ENCODE measurements at regions not wholly inside any gene's neighbourhood (a gene's known extent, or its start where the extent isn't known, plus 50 kb on each side); places are given as distances from the start of the nearest gene placed in this dataset.
"Not testable (repeated sequence)": the region's sequence is repeated elsewhere in the genome, so short reads cannot be mapped to it uniquely, and the experiment has no call there.

DNA sequence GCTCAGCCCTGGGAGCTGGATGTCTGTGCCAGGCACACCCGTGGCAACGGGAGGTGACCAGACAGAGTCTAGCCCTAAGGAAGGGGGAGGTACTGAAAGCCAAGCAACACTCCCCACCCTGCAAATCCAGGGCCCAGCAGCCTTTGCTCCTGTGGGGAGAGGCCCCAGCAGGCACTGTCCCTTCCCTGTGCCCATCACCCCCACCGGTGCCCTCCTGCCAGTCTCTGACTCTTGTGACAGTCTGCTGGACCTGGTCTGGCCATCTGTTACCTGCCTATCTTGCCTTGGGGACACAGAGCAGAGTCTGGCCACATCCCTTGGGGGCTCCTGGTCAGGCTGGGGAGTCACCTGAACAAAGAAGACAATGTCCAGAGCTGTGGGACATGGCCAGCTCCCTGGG, 520.2 kb downstream of the TP53TG3F start:
- H3K4me1 Mint-ChIP-seq; H3K36me3 Mint-ChIP-seq; H3K4me3 Mint-ChIP-seq; H3K9me3 Mint-ChIP-seq; H3K27me3 Mint-ChIP-seq; ATAC-seq (ENCODE audit: low read depth); DNase-seq (ENCODE audit: low spot score in 2 of 2); H3K27ac Mint-ChIP-seq: not testable (repeated sequence)

DNA sequence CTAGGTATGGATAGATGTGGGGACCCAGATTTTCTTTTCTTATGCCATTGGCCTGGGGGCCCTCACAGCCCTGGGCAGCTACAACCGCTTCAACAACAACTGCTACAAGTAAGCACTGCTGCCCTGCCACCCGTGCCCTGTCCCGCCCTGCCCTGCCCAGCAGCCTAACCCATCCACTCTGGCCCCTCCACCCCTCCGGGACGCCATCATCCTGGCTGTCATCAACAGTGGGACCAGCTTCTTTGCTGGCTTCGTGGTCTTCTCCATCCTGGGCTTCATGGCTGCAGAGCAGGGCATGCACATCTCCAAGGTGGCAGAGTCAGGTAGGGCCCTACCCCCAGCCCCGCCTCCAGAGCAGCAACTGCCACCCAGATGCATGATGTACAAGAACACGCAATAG, 521.3 kb downstream of the TP53TG3F start:
- not testable (repeated sequence) for ATAC-seq (ENCODE audit: low read depth); H3K27me3 Mint-ChIP-seq; H3K4me3 Mint-ChIP-seq; H3K9me3 Mint-ChIP-seq; H3K4me1 Mint-ChIP-seq; H3K36me3 Mint-ChIP-seq; DNase-seq (ENCODE audit: low spot score in 2 of 2); H3K27ac Mint-ChIP-seq

DNA sequence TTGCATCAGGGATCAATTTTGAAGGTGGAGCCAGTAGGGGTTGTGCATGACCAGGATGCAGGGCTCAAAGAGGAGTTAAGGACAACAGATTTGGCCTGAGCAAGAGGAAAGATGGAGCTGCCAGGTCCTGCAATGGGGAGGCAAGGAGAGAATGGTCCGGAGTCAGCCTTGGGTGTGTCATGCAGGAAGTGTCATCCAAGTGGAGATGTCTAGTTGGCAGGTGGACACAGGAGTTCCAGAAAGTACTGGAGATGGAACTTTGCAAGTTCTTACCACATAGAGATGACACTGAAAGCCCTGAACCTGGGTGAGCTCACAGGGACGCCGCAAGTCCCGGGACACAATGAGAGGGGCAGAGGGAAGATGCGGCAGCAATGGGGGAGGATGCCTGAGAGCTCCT, 525.0 kb downstream of the TP53TG3F start:
- H3K27ac Mint-ChIP-seq; H3K4me1 Mint-ChIP-seq; H3K4me3 Mint-ChIP-seq; ATAC-seq (ENCODE audit: low read depth); H3K27me3 Mint-ChIP-seq; H3K36me3 Mint-ChIP-seq; DNase-seq (ENCODE audit: low spot score in 2 of 2); H3K9me3 Mint-ChIP-seq: not testable (repeated sequence)

DNA sequence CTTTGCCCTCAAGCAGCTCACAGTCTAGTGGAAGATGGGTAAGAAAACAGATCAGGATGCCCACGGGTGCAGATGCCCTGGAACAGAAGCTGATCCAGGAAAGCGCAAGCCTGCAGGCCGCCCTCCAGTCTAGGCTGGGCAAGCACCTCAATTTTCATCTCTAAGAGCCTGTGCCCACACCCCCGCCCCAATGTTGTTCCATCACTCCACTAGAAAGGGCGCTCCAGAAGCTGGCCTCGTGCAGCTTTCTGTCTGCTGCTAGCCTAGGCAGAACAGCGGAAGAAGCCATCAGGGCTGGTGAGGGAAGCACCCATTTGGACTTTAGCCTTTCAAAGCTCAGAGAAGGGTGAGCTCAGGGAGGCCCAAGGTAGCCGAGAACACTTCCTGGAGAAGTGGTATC, 527.1 kb downstream of the TP53TG3F start:
- not testable (repeated sequence) for ATAC-seq (ENCODE audit: low read depth); H3K36me3 Mint-ChIP-seq; H3K27ac Mint-ChIP-seq; H3K4me1 Mint-ChIP-seq; H3K4me3 Mint-ChIP-seq; DNase-seq (ENCODE audit: low spot score in 2 of 2); H3K27me3 Mint-ChIP-seq; H3K9me3 Mint-ChIP-seq

DNA sequence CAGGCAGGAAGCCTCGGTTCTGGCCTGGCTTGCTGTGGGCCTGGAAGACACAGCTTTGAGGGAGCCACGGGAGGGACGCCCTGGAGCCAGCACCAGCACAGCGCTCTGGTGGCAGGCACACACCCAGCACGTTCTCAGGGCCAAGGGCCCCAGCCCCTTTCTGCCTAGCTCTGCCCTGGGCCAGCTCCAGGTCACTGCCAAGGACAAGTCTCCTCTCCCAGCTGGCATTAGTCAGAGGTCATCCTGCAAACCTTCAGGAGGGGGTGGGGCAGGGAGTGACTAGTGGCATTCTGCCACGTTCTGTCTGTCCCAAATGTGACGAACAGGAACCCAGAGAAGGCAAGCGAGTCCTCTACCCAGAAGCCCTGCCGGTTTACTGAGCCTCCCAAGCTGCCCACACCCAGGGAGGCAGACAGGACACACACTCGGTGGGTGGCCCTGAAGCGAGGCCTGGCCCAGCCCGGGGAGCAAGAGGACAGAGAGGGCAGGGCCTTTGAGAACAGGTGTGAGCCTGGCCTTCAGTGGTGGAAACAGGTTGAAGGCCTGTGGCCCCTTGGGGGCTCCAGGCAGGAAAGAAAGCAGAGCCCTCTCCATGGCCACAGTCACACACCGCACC, 528.0 kb downstream of the TP53TG3F start:
- not testable (repeated sequence) for DNase-seq (ENCODE audit: low spot score in 2 of 2); H3K27ac Mint-ChIP-seq; H3K4me3 Mint-ChIP-seq; H3K36me3 Mint-ChIP-seq; ATAC-seq (ENCODE audit: low read depth); H3K9me3 Mint-ChIP-seq; H3K4me1 Mint-ChIP-seq; H3K27me3 Mint-ChIP-seq

DNA sequence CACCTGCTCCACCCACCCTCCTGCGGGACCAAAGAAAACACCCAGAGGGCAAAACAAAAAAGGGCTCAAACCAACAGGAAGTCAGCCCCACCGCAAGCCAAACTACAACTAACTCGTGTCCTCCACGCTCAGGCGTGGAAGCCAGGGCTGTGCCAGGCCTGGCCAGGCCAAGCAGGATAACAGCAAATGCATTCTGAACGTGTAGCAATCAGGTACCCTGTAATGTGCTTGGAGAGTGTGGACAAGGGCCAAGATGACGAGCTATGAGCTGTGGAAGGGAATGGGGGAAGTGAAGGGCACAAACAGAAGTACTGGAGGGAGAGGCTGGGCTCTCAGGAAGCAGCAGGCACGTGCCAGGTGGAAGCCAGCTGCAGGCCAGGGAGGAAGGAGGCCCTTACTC, 528.6 kb downstream of the TP53TG3F start:
- not testable (repeated sequence) for H3K4me3 Mint-ChIP-seq

DNA sequence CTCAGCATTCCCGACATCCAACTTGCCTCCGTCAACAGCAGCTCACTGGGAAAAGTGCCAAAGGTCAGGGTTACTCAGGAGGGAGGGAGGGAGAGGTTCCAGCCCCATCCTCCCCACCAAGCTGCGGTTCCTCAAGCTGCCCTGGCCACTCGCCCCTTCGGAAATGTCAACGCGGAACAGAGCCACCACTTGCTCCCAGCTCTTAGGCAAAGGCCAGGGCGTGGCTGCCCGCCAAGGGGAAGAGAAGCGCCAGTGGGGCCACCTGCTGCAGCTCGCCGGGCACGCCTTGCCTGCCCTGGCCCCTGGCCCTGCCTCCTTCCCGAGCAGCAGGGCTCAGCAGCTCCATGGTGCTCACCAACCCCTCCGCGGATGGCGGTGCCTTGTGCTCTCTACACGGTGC, 531.1 kb downstream of the TP53TG3F start:
- H3K9me3 Mint-ChIP-seq; DNase-seq (ENCODE audit: low spot score in 2 of 2); H3K36me3 Mint-ChIP-seq; H3K27me3 Mint-ChIP-seq; H3K4me3 Mint-ChIP-seq; H3K4me1 Mint-ChIP-seq; H3K27ac Mint-ChIP-seq; ATAC-seq (ENCODE audit: low read depth): not testable (repeated sequence)

More for the DNA sequence above, 528.6 kb downstream of the TP53TG3F start:
- H3K27me3 Mint-ChIP-seq; H3K4me1 Mint-ChIP-seq; ATAC-seq (ENCODE audit: low read depth); H3K36me3 Mint-ChIP-seq; H3K27ac Mint-ChIP-seq; H3K9me3 Mint-ChIP-seq; DNase-seq (ENCODE audit: low spot score in 2 of 2): not testable (repeated sequence)

DNA sequence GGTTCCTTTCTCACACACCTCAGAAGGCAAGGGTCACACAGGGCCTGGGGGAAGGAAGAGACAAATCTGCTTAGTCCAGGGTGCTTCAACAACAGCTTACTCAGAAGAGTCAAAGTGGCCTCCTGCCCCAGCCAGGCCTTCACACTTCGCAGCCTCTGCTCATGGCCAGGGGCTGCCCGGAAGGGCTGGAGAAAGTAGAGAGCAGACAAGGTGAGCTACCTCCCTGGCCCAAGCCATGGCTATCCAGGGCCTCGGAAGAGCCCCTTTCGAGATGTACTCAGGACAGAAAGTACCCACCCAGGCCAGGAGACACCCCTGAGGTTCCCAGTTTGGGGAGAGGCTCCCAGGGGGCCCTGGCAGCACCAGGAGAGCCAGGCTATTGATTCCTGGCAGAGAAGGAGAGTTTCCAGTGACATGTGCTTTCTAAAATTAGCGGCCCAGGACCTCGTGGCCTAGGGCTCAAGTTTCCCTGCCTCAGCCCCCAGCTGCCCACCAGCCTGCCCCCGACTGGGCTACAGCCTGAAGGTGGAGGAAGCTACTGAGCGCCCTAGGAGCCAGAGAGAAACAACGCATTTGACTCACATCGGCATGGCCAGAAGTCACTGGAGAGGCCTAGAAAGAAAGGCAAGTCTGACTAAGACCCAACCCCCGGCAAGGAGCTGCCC, 533.2 kb downstream of the TP53TG3F start:
- DNase-seq (ENCODE audit: low spot score in 2 of 2); H3K4me3 Mint-ChIP-seq; H3K27ac Mint-ChIP-seq; H3K27me3 Mint-ChIP-seq; H3K4me1 Mint-ChIP-seq; H3K9me3 Mint-ChIP-seq; ATAC-seq (ENCODE audit: low read depth); H3K36me3 Mint-ChIP-seq: not testable (repeated sequence)

DNA sequence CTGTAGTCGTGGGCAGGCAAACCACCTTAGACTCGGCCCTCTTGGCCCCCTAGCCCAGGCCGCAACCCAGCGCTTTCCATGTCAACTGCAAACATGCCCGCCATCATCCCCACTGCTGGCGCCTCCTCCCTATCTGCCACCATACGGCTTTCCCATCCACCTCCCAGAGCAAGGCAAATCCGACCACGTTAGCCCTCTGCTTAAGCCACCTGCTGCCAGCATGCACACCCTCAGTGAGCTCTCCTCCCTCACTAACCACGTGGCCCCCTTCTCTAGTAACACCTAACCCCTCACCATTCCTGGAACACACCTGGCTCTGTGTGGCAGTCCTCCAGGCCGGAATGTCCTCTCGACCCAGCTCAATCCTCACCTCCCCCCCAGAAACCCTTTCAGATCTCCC, 534.8 kb downstream of the TP53TG3F start:
- not testable (repeated sequence) for ATAC-seq (ENCODE audit: low read depth); H3K4me3 Mint-ChIP-seq; H3K27ac Mint-ChIP-seq; H3K9me3 Mint-ChIP-seq; H3K4me1 Mint-ChIP-seq; H3K36me3 Mint-ChIP-seq; DNase-seq (ENCODE audit: low spot score in 2 of 2); H3K27me3 Mint-ChIP-seq

DNA sequence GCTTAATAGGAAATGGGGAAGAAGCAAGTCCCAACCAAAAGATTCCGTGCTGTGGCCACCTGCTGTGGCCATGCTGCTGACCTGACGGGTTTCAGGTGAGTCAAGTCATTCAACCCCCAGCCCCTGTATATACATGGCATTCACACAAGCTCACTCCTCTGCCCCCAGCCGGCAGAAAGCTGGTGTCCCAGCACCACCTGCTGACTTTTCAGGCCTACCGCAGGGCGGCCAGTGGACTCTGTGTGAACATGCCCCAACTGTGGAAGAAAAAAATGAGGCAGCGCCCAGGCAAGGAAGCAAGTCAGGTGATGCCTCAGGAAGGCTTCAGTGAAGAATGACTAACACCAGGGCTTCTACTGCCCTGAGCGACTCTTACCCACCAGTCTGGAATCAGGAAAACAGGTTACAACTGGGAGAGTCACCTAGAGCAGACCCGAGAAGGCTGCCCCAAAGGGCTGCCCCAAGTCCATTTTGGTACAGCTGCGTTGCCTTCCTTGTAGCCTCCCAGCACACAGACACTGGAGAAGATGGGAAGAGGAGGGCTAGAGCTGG, 536.5 kb downstream of the TP53TG3F start:
- not testable (repeated sequence) for H3K4me1 Mint-ChIP-seq; H3K27me3 Mint-ChIP-seq; H3K36me3 Mint-ChIP-seq; H3K27ac Mint-ChIP-seq; H3K4me3 Mint-ChIP-seq; ATAC-seq (ENCODE audit: low read depth); H3K9me3 Mint-ChIP-seq; DNase-seq (ENCODE audit: low spot score in 2 of 2)

DNA sequence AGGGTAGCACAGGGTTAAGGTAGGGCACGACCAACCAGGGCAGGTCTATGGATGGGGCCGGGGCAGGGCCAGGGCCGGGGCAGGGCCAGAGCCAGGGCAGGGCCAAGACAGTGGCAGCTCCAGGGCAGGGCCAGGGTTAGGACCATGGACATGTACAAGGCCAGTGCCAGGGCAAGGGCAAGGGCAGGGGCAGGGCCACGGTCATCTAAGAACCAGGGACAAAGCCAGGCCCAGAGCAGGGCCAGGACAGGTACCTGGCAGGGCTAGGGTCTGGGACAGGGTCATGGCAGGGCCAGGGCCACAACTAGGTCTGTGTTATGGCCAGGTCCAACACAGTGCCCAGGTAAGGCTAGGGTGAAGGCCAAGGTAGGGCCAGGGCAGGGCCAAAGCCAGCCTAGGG, 541.8 kb downstream of the TP53TG3F start:
- H3K27ac Mint-ChIP-seq; H3K36me3 Mint-ChIP-seq; ATAC-seq (ENCODE audit: low read depth); DNase-seq (ENCODE audit: low spot score in 2 of 2); H3K9me3 Mint-ChIP-seq; H3K4me1 Mint-ChIP-seq; H3K27me3 Mint-ChIP-seq; H3K4me3 Mint-ChIP-seq: not testable (repeated sequence)

DNA sequence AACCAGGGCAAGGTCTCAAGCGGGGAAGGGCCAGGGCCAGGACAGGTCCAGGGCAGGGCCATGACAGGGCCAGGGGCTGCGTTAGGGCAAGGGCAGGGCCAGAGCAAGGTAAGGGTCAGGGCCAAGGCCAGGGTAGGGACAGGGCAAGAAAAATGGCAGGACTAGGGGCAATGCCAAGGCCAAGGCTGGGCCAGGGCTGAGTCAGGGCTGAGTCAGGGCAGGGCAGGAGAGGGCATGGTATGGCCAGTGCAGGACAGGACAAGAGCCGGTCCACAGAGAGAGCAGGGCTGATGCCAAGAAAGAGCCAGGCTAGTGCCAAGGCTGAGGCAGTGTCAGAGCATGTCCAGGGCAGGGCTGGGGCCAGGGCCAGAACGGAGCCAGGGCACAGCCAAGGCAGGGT, 542.5 kb downstream of the TP53TG3F start:
- H3K4me1 Mint-ChIP-seq; H3K27me3 Mint-ChIP-seq; DNase-seq (ENCODE audit: low spot score in 2 of 2); H3K9me3 Mint-ChIP-seq; H3K27ac Mint-ChIP-seq; ATAC-seq (ENCODE audit: low read depth); H3K4me3 Mint-ChIP-seq; H3K36me3 Mint-ChIP-seq: not testable (repeated sequence)

DNA sequence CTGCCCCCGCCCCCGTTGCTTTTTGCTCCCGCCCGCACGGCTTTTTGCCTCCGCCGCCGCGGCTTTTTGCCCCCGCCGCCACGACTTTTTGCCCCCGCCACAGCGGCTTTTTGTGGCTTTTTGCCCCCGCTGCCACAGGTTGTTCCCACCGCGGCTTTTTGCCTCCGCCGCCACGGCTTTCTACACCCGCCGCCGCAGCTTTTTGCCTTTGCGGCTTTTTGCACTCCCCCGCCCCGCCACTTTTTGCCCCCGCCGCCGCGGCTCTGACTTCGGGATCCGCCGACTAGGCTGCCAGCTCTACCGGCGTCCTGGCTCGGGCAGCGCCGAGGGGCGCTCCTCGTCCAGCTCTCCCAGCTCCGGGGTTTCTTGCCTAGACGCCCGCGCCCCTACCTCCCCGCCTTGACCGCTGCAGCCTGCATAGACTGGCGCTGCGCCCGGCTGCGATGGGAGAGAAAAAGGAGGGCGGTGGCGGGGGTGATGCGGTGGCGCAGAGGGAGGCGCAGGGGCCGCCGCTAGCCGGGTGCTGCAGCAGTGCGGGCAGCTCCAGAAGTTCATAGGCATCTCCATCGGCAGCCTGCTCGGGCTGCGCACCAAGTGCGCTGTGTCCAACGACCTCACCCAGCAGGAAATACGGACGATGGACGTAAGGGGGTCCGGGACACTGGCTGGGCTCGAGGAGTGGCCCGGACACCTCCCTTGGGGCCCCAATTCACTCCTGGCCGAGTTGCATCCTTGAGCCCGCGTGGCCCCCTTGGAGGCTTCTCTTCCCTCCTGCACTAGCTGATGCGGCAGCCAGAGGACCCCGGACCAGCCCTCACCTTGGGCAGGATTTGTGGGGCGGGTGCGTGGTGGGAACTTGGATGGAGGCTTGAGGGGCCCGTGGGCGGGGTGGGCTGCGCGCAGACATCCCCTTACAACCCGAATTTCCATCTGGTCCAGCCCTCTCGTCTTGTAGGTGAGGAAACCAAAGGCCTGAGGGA, 555.7 kb downstream of the TP53TG3F start:
- not testable (repeated sequence) for H3K4me1 Mint-ChIP-seq; DNase-seq (ENCODE audit: low spot score in 2 of 2); H3K27me3 Mint-ChIP-seq; H3K9me3 Mint-ChIP-seq; H3K4me3 Mint-ChIP-seq; H3K36me3 Mint-ChIP-seq; H3K27ac Mint-ChIP-seq; ATAC-seq (ENCODE audit: low read depth)

DNA sequence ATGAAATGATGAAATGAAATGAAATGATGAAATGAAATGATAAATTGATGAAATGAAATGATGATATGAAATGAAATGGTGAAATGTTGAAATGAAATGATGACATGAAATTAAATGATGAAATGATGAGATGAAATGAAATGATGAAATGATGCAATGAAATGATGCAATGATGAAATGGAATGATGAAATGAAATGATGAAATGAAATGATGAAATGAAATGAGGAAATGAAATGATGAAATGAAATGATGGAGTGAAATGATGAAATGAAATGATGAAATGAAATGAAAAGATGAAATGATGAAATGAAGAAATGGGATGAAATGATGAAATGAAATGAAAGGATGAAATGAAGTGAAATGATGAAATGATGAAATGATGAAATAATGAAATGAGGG, 558.9 kb downstream of the TP53TG3F start:
- H3K4me1 Mint-ChIP-seq = not testable (repeated sequence)

More for the DNA sequence above, 558.9 kb downstream of the TP53TG3F start:
- not testable (repeated sequence) for H3K9me3 Mint-ChIP-seq; DNase-seq (ENCODE audit: low spot score in 2 of 2); H3K27me3 Mint-ChIP-seq; H3K36me3 Mint-ChIP-seq; ATAC-seq (ENCODE audit: low read depth); H3K4me3 Mint-ChIP-seq; H3K27ac Mint-ChIP-seq

Measured in memory B cell (primary cell).